Tibial artery (tissue), 4 donors: ENCODE measurements at regions not wholly inside any gene's neighbourhood (a gene's known extent, or its start where the extent isn't known, plus 50 kb on each side); places are given as distances from the start of the nearest gene placed in this dataset.
"Not testable (repeated sequence)": the region's sequence is repeated elsewhere in the genome, so short reads cannot be mapped to it uniquely, and the experiment has no call there.

Experiments
- DNase-seq, 2 donors: peaks; one replicate each; pipeline ENCODE4 v3.0.0-alpha.2; 2019
- H3K27ac ChIP-seq, 2 donors: fragments of 200-600 bp; sonication (generic) in 1 of 2; 1 replicate in 1 of 2; 2 replicates in 1 of 2; pipeline ENCODE4 v1.5.1; 2018 to 2019; ENCODE audit warnings: mild to moderate bottlenecking in 1 of 2
- H3K27me3 ChIP-seq, 2 donors: fragments of 200-600 bp; sonication (generic) in 1 of 2; one replicate each; pipeline versions ENCODE4 v1.5.1 to v1.6.0; 2016 to 2019
- H3K36me3 ChIP-seq, 3 donors: fragments of 200-600 bp; sonication (generic) in 2 of 3; one replicate each; pipeline ENCODE4 v1.5.1; 2016 to 2019; ENCODE audit warnings: mild to moderate bottlenecking in 2 of 3
- H3K4me1 ChIP-seq, 4 donors: fragments of 200-600 bp; sonication (generic) in 2 of 4; 1 replicate in 3 of 4; 2 replicates in 1 of 4; pipeline ENCODE4 v1.5.1; 2016 to 2019
- H3K4me3 ChIP-seq, 2 donors: fragments of 200-600 bp; sonication (generic) in 1 of 2; 1 replicate in 1 of 2; 2 replicates in 1 of 2; pipeline ENCODE4 v1.5.1; 2018 to 2019; ENCODE audit warnings: mild to moderate bottlenecking in 2 of 2
- H3K9me3 ChIP-seq, 3 donors: fragments of 200-600 bp; sonication (generic) in 1 of 3; one replicate each; pipeline ENCODE4 v1.5.1; 2016 to 2019
- intact Hi-C: fragments of 100-400 bp; cut with DNase I; formaldehyde crosslinking; loops from one replicate; pipeline ENCODE4 v1.15.0; 2023; ENCODE audit warnings: low total_unique reads
- TF ChIP-seq, protein P1 (sequence below), 2 experiments: fragments of 200-600 bp in 1 of 2; fragments of 450-650 bp in 1 of 2; IDR thresholded peaks; one replicate each; pipeline ENCODE4 v1.5.1; 2017 to 2019; ENCODE audit warnings: antibody characterized with exemption in 2 of 2, mild to moderate bottlenecking in 1 of 2, moderate library complexity in 1 of 2

DNA sequence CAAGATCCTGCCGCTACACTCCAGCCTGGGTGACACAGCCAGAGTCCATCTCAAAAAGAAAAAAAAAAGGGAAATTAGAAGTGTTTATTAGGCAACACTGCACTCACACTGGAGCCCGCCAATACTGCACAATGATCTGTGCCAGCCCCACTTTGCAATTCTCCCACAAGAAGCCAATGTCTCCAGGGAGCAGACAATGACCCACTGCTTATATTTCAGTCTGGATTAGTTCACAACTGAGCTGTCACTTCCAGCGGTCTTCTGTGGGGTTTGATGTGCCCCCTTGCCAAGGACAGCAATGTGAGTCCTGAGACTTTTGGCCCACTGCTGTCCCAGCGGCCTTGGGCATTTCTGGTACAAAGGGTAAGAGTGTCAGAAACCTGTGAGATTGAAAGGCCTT lies 85.6 kb upstream of the PPM1B start:
- Histone ChIP-seq H3K9me3 (no peaks in the 10 kb centered on the region), H3K27me3 (no peaks in the 10 kb centered on the region), H3K4me1 (peaks cover 0 to 16% (median 12%) of the 10 kb centered on the region in 4 donors), H3K36me3 (no peaks in the 10 kb centered on the region), H3K27ac (no peak overlapping the region), H3K4me3 (no peak overlapping the region)
- peak in 1 of 2 donors; percentile 29 for DNase-seq
- TF ChIP-seq, protein P1, sequence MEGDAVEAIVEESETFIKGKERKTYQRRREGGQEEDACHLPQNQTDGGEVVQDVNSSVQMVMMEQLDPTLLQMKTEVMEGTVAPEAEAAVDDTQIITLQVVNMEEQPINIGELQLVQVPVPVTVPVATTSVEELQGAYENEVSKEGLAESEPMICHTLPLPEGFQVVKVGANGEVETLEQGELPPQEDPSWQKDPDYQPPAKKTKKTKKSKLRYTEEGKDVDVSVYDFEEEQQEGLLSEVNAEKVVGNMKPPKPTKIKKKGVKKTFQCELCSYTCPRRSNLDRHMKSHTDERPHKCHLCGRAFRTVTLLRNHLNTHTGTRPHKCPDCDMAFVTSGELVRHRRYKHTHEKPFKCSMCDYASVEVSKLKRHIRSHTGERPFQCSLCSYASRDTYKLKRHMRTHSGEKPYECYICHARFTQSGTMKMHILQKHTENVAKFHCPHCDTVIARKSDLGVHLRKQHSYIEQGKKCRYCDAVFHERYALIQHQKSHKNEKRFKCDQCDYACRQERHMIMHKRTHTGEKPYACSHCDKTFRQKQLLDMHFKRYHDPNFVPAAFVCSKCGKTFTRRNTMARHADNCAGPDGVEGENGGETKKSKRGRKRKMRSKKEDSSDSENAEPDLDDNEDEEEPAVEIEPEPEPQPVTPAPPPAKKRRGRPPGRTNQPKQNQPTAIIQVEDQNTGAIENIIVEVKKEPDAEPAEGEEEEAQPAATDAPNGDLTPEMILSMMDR (IDR thresholded peaks at IDR 0.05), result no peak
- intact Hi-C loops, result loop anchor here (10.0 kb wide), 1 partner anchor 82 kb away; the partner anchor contains the start of gene PPM1B

DNA sequence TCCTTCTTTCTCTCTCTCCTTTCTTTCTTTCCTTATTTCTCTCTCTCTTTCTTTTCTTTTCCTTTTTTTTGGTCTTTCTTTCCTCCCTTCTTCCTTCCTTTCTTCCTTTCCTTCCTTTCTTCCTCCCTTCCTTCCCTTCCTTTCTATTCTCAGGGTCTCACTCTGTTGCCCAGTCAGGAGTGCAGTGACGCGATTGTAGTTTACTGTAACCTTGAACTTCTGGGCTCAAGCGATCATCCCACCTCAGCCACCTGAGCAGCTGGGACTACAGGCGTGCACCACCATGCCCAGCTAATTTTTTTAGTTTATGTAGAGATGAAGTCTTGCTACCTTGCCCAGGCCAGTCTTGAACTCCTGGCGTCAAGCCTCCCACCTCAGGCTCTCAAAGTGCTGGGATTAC lies 83.8 kb upstream of the PPM1B start:
- TF ChIP-seq, protein P1 (IDR thresholded peaks at IDR 0.05), result no peak
- Histone ChIP-seq H3K36me3 (no peaks in the 10 kb centered on the region), H3K27ac (no peak overlapping the region), H3K4me1 (peaks cover 0 to 17% (median 13%) of the 10 kb centered on the region in 4 donors), H3K9me3 (no peaks in the 10 kb centered on the region), H3K27me3 (no peaks in the 10 kb centered on the region), H3K4me3 (no peak overlapping the region)
- DNase-seq, result no peak
- intact Hi-C loops, result loop anchor here (5.0 to 10.0 kb wide), 2 partner anchors 80 to 207 kb away; partner anchors contain the start of gene PPM1B

DNA sequence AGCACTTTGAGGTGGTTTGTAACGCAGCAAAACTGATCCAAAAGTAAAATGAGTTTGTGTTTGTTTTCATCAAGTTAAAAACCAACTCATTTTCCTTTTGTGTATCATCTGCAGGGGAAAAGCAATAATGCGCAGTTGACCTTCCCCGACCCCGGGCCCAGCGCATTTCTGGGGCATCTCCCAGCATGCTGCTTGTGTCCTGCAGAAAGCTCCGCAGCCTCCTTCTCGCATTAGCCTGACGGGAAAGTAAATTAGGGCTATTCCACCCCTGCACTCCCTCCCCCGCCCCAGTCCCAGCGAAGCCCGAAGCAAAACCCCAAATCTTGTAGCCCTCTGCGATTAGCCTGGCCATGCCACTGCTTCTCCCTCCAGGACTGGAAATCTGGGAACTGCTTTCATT lies 82.0 kb upstream of the PPM1B start:
- no peaks in the 10 kb centered on the region for H3K27me3 ChIP-seq
- H3K9me3 ChIP-seq, result no peaks in the 10 kb centered on the region
- H3K4me3 ChIP-seq, result peak overlapping the region; percentile 41 to 53
- peaks cover 0 to 17% (median 13%) of the 10 kb centered on the region in 4 donors for H3K4me1 ChIP-seq
- TF ChIP-seq, protein P1 (IDR thresholded peaks at IDR 0.05), result no peak
- no peaks in the 10 kb centered on the region for H3K36me3 ChIP-seq
- intact Hi-C loops, result loop anchor here (5.0 to 10.0 kb wide), 2 partner anchors 78 to 206 kb away; partner anchors contain the start of gene PPM1B
- peak overlapping the region; percentile 68 to 85 for H3K27ac ChIP-seq
- DNase-seq, result no peak

DNA sequence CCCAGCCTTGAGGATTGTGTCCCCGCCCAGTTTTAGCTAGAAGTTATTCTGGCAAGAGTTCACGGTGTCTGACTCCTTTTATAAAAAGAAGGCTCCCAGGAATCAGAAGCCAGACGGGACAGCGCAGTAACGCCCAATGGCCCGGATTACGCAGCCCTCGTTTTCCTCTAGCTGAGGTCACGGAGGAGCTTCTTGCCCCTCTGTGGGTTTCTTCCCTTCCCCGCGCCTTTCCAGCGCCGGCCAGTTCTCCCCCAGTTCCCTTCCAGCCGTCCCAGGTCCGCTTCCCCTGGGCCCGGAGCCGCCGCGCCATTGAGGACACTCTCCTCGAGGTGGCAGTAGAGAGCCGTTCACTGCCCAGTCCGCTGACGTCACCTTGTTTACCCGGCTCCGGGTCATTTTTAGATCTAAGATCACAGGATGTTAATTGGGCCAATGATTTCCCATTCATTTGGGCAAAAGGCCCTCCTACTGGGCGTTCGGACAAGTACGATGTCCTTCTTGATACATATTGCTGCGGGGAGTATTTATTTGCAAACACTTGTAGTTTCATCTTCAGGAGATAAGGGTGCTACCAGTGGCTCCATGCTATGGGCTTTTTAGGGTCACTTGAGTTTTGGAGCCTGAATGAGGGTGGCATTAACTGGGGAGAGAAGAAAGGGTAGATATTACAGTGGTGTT lies 81.5 kb upstream of the PPM1B start:
- intact Hi-C loops, result loop anchor here (5.0 to 10.0 kb wide), 2 partner anchors 78 to 205 kb away; partner anchors contain the start of gene PPM1B
- Histone ChIP-seq H3K4me3 (peak overlapping the region; percentile 41 to 53), H3K4me1 (peaks cover 0 to 17% (median 13%) of the 10 kb centered on the region in 4 donors), H3K27me3 (no peaks in the 10 kb centered on the region), H3K36me3 (no peaks in the 10 kb centered on the region), H3K9me3 (no peaks in the 10 kb centered on the region), H3K27ac (peak overlapping the region; percentile 68 to 85)
- DNase-seq, result peak; percentile 86 to 93
- TF ChIP-seq, protein P1 (IDR thresholded peaks at IDR 0.05), result peak; percentile 95 to 96

DNA sequence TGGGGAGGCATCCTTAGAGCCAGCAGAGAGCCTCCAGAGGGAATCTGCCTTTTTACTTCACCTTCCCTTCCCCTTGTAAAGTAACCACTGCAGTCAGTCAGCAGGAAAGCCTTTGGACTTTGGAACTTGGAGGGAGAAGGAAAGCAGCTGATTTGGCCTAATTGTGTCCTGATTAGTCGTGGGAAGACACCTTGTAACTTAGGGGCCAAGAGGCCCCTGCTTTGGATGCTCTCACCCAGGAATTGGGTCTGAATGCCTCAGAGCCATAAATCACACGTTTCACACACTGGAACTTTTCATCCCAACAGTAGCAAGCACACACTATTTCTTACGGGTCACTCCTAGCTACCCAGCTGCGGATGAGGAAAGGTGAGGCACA lies 81.0 kb upstream of the PPM1B start:
- Histone ChIP-seq H3K36me3 (no peaks in the 10 kb centered on the region), H3K4me3 (peak overlapping the region; percentile 41 to 53), H3K9me3 (no peaks in the 10 kb centered on the region), H3K27ac (peak overlapping the region; percentile 68 to 85), H3K4me1 (peaks cover 0 to 17% (median 13%) of the 10 kb centered on the region in 4 donors), H3K27me3 (no peaks in the 10 kb centered on the region)
- no peak for DNase-seq
- TF ChIP-seq, protein P1 (IDR thresholded peaks at IDR 0.05), result no peak
- intact Hi-C loops, result loop anchor here (5.0 to 10.0 kb wide), 2 partner anchors 77 to 205 kb away; partner anchors contain the start of gene PPM1B

GRCh38 chr2:44092519-44092918 lies 76.2 kb upstream of the PPM1B start:
- DNase-seq, H3K27me3 ChIP-seq, H3K9me3 ChIP-seq, intact Hi-C loops, H3K4me1 ChIP-seq, H3K4me3 ChIP-seq, H3K27ac ChIP-seq, H3K36me3 ChIP-seq: not testable (repeated sequence)
